ENCODE measurements at regions not wholly inside any gene's neighbourhood (a gene's known extent, or its start where the extent isn't known, plus 50 kb on each side); places are given as distances from the start of the nearest gene placed in this dataset.

DNA sequence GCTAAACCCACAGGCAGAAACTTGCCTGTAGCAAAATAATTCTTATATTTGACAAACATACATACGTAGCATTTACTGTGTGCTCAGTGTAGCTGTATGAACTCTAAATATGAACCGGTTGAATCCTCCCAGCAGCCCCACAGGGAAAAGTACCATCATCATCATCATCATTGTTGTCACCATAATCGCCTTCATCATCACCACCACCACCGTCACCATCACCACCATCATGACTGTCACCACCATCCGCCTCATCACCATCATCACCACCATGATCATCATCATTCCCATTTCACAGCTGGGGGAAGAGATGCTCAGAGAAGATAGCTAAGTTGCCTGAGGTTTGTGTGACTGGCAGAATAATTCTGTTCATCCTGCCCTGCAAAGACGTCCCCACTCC is 81.7 kb downstream of the IRF8 start:
- in situ Hi-C loops (cut with MboI; ENCODE audit: low pct_unique_long_range_greater_than_20kb, low sequenced_read_pairs, unreplicated experiment): no loop called here
- no peak for DNase-seq (ENCODE audit: low spot score)
- TF ChIP-seq, protein P1, sequence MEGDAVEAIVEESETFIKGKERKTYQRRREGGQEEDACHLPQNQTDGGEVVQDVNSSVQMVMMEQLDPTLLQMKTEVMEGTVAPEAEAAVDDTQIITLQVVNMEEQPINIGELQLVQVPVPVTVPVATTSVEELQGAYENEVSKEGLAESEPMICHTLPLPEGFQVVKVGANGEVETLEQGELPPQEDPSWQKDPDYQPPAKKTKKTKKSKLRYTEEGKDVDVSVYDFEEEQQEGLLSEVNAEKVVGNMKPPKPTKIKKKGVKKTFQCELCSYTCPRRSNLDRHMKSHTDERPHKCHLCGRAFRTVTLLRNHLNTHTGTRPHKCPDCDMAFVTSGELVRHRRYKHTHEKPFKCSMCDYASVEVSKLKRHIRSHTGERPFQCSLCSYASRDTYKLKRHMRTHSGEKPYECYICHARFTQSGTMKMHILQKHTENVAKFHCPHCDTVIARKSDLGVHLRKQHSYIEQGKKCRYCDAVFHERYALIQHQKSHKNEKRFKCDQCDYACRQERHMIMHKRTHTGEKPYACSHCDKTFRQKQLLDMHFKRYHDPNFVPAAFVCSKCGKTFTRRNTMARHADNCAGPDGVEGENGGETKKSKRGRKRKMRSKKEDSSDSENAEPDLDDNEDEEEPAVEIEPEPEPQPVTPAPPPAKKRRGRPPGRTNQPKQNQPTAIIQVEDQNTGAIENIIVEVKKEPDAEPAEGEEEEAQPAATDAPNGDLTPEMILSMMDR (IDR thresholded peaks at IDR 0.05; ENCODE audit: extremely low read depth, insufficient read depth, missing control alignments): no peak

DNA sequence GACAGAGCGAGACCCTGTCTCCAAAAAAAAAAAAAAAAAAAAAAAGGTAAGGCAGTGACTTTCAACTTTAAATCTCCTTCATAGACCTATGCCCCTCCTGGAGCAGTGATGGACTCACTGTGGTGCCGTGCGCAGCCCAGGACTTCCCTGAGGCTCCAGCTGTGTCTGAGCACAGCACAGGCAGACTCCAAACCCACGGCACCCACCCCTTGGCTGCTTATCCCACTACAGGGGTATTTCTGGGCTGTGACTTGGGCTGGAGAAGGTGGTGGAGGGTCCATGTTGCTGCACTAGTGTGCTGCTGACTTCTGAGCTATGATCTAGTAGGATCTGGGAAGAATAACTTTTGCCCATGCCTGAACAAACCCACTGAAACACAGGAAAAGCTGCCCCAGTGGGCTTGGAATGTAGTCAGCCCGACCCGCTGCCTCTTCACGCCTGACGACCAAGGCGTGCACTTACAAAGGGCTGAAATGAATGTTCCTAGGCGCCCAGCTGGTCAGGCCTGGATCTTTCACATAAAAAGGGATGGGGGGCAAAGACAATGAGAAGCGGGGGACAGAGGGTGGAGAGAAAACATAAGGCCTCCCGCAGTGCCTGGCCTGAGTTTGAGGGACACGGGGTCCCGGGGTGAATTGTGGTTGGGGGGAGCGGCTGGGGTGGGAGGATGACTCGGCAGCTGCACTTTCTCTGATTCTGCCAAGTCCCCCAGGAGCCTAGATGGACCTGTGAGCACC is 83.0 kb downstream of the IRF8 start:
- no peak for DNase-seq (ENCODE audit: low spot score)
- TF ChIP-seq, protein P1 (IDR thresholded peaks at IDR 0.05; ENCODE audit: extremely low read depth, insufficient read depth, missing control alignments): no peak
- in situ Hi-C loops (cut with MboI; ENCODE audit: low pct_unique_long_range_greater_than_20kb, low sequenced_read_pairs, unreplicated experiment): no loop called here

DNA sequence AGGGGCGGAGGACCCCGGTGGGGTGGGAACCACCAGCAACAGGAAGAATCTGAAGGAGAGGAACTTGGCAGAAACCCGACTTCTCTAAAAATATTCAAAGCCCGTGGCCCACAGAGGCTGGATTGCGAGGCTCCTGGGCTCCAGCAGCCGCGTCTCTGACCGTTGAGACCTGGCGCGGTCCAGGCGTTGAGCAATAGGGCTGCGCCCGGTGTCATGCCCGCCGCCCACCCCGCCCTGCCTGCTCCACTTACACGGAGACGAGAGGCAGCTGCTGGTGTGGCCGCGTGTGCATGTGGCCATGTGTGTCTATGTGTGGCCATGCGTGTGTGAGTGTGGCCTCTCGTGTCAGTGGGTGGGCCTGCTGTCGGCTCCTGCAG is 83.6 kb downstream of the IRF8 start:
- DNase-seq (ENCODE audit: low spot score): no peak
- in situ Hi-C loops (cut with MboI; ENCODE audit: low pct_unique_long_range_greater_than_20kb, low sequenced_read_pairs, unreplicated experiment): no loop called here
- TF ChIP-seq, protein P1 (IDR thresholded peaks at IDR 0.05; ENCODE audit: extremely low read depth, insufficient read depth, missing control alignments): no peak

DNA sequence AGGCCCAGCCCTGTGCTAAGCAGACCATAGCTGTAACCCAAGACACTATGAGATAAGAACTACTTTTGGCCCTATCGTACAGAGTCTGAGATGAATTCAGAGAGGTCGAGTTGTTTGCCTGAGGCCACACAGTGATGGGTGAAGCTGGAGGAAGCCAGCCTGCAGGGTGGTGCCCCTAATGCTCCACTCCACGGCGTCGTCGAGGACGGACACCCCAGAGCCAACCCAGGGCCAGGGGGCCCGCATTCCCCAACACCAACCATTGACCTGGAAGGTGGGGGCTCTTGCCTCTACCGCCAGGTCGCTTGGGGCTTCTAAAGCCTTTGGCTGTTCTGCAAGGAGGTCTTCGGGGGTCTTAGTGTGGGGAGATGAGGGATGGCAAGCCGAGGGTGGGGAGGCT is 84.1 kb downstream of the IRF8 start:
- TF ChIP-seq, protein P1 (IDR thresholded peaks at IDR 0.05; ENCODE audit: extremely low read depth, insufficient read depth, missing control alignments): no peak
- in situ Hi-C loops (cut with MboI; ENCODE audit: low pct_unique_long_range_greater_than_20kb, low sequenced_read_pairs, unreplicated experiment): no loop called here
- DNase-seq (ENCODE audit: low spot score): no peak

DNA sequence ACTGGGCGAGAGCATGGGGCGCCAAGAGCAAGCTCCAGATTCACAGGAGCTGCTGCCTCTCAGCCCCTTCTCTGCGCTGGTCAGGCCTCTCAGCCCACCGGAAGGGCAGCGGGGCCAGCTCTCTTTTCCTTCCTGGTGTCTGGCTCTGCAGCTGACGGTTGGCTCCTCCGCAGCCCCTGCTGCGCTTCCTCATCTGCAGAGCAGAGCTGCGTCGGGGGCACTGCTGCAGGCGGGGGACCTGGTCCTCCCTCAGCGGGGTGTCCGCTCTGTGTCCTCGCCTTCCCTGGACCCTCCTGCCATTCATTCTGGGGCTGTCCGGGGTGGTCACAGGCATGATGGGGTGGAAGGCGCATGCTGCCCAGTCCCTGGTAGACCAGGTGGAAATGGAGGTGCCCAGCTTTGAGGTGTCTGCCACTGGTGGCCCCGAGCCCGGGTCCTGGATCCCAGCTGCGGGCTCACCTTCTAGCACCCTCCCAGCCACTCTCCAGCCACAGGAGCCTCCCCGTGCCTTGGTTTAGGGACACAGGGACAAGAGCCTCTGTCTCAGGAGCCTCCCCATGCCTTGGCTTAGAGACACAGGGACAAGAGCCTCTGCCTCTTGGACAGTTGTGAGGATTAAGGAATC is 84.8 kb downstream of the IRF8 start:
- DNase-seq (ENCODE audit: low spot score): no peak
- TF ChIP-seq, protein P1 (IDR thresholded peaks at IDR 0.05; ENCODE audit: extremely low read depth, insufficient read depth, missing control alignments): no peak
- in situ Hi-C loops (cut with MboI; ENCODE audit: low pct_unique_long_range_greater_than_20kb, low sequenced_read_pairs, unreplicated experiment): no loop called here

DNA sequence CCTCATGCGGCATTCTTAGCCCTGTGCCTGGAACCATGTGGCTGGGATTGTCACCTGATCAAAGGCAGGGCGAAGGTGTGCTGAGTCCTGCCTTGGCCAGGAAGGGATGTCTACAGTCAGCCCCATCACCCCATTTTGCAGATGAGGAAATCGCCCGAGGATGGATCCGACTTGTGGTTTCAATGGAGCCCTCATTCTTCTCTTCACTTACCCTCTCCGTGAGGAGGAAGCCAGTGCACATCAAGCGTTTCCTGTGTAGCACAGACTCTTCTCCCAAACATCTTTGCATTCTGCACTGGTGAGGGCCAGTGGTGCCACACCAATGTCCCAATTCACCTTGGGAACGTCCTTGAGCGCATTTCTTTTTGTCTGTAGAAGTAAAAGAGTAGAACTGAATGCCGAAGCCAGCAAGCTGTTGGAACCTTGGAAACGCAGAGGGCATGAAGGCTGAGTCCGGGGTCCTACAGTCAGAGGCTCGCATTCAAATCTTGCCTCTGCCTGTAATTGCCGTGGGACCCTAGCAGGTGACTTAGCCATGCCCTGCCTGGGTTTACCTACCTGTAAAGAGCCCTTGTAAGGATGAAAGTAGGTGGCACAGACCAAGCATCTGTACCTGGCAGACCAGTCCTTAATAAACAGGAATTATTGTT is 85.4 kb downstream of the IRF8 start:
- DNase-seq (ENCODE audit: low spot score): no peak
- TF ChIP-seq, protein P1 (IDR thresholded peaks at IDR 0.05; ENCODE audit: extremely low read depth, insufficient read depth, missing control alignments): no peak
- in situ Hi-C loops (cut with MboI; ENCODE audit: low pct_unique_long_range_greater_than_20kb, low sequenced_read_pairs, unreplicated experiment): no loop called here

Data from GM13977 (cell line).